ENCODE measurements at regions not wholly inside any gene's neighbourhood (a gene's known extent, or its start where the extent isn't known, plus 50 kb on each side); places are given as distances from the start of the nearest gene placed in this dataset.
"Not testable (repeated sequence)": the region's sequence is repeated elsewhere in the genome, so short reads cannot be mapped to it uniquely, and the experiment has no call there.

- DNase-seq: no peak
- TF ChIP-seq, protein P1, sequence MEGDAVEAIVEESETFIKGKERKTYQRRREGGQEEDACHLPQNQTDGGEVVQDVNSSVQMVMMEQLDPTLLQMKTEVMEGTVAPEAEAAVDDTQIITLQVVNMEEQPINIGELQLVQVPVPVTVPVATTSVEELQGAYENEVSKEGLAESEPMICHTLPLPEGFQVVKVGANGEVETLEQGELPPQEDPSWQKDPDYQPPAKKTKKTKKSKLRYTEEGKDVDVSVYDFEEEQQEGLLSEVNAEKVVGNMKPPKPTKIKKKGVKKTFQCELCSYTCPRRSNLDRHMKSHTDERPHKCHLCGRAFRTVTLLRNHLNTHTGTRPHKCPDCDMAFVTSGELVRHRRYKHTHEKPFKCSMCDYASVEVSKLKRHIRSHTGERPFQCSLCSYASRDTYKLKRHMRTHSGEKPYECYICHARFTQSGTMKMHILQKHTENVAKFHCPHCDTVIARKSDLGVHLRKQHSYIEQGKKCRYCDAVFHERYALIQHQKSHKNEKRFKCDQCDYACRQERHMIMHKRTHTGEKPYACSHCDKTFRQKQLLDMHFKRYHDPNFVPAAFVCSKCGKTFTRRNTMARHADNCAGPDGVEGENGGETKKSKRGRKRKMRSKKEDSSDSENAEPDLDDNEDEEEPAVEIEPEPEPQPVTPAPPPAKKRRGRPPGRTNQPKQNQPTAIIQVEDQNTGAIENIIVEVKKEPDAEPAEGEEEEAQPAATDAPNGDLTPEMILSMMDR (IDR thresholded peaks at IDR 0.05; ENCODE audit: control extremely low read depth, extremely low read depth): no peak
- H3K4me3 ChIP-seq: no peak overlapping the region
- no peak for ATAC-seq (ENCODE audit: insufficient read depth, low FRiP score)
- H3K9ac ChIP-seq (ENCODE audit: insufficient read depth in 1 of 2, low read length in 2 of 2): no peak overlapping the region
- H3K36me3 ChIP-seq (ENCODE audit: control insufficient read depth in 4 of 4, insufficient read depth in 4 of 4, low read length in 4 of 4): no peaks in the 10 kb centered on the region
- 52 to 63% methylated on average over 3 of the region's 3 CpGs for WGBS, 2 donors
- peaks cover 0 to 3% (median under 1%) of the 10 kb centered on the region in 4 donors for H3K9me3 ChIP-seq (ENCODE audit: control insufficient read depth in 4 of 4, insufficient read depth in 3 of 4, low read length in 3 of 4)
- no peaks in the 10 kb centered on the region for H3K27me3 ChIP-seq (ENCODE audit: control insufficient read depth in 3 of 3, insufficient read depth in 3 of 3, low read length in 2 of 3)
- no peak overlapping the region for H3K27ac ChIP-seq (ENCODE audit: low read depth in 1 of 2, low read length in 1 of 2)
- H3K4me1 ChIP-seq (ENCODE audit: control insufficient read depth in 5 of 5, insufficient read depth in 5 of 5, low read length in 5 of 5): no peaks in the 10 kb centered on the region
Measured at GRCh38 chr5:114727358-114727757, 365.5 kb downstream of the KCNN2 start.

DNA sequence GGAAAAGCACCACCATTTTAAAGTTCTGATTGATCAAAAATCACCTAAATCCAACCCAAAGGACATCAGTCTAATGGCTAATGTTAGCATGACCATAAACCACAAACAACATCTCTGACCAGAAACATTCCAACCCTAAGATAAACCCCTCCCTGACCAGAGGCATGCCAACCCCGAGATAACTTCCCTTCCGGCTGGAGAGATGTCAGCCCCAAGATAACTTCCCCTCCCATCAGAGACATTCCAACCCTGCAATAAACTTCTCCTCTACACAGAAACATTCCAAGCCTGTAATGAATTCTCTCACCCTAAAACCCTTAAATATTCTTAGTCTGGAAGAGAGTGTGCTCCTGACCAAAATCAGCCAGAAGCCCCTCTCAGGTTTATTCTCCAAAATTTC lies 364.3 kb downstream of the KCNN2 start:
- Histone ChIP-seq H3K27ac (ENCODE audit: low read depth in 1 of 2, low read length in 1 of 2) (no peak overlapping the region), H3K9ac (ENCODE audit: insufficient read depth in 1 of 2, low read length in 2 of 2) (no peak overlapping the region), H3K9me3 (ENCODE audit: control insufficient read depth in 4 of 4, insufficient read depth in 3 of 4, low read length in 3 of 4) (peaks cover 0 to 3% (median 0%) of the 10 kb centered on the region in 4 donors), H3K4me3 (no peak overlapping the region), H3K4me1 (ENCODE audit: control insufficient read depth in 5 of 5, insufficient read depth in 5 of 5, low read length in 5 of 5) (no peaks in the 10 kb centered on the region), H3K27me3 (ENCODE audit: control insufficient read depth in 3 of 3, insufficient read depth in 3 of 3, low read length in 2 of 3) (no peaks in the 10 kb centered on the region), H3K36me3 (ENCODE audit: control insufficient read depth in 4 of 4, insufficient read depth in 4 of 4, low read length in 4 of 4) (no peaks in the 10 kb centered on the region)
- DNase-seq (no peak), ATAC-seq (ENCODE audit: insufficient read depth, low FRiP score) (no peak)
- TF ChIP-seq, protein P1 (IDR thresholded peaks at IDR 0.05; ENCODE audit: control extremely low read depth, extremely low read depth): no peak
- 63 to 68% methylated on average over 2 of the region's 2 CpGs for WGBS, 2 donors

GRCh38 chr5:114719268-114719667 lies 357.4 kb downstream of the KCNN2 start:
- DNase-seq (no peak), ATAC-seq (ENCODE audit: insufficient read depth, low FRiP score) (no peak)
- Histone ChIP-seq H3K4me3 (no peak overlapping the region), H3K4me1 (ENCODE audit: control insufficient read depth in 5 of 5, insufficient read depth in 5 of 5, low read length in 5 of 5) (no peaks in the 10 kb centered on the region), H3K9me3 (ENCODE audit: control insufficient read depth in 4 of 4, insufficient read depth in 3 of 4, low read length in 3 of 4) (peaks cover 0 to 3% (median 2%) of the 10 kb centered on the region in 4 donors), H3K27me3 (ENCODE audit: control insufficient read depth in 3 of 3, insufficient read depth in 3 of 3, low read length in 2 of 3) (no peaks in the 10 kb centered on the region), H3K9ac (ENCODE audit: insufficient read depth in 1 of 2, low read length in 2 of 2) (no peak overlapping the region), H3K27ac (ENCODE audit: low read depth in 1 of 2, low read length in 1 of 2) (no peak overlapping the region), H3K36me3 (ENCODE audit: control insufficient read depth in 4 of 4, insufficient read depth in 4 of 4, low read length in 4 of 4) (no peaks in the 10 kb centered on the region)
- TF ChIP-seq, protein P1 (IDR thresholded peaks at IDR 0.05; ENCODE audit: control extremely low read depth, extremely low read depth): no peak

- H3K9me3 ChIP-seq (ENCODE audit: control insufficient read depth in 4 of 4, insufficient read depth in 3 of 4, low read length in 3 of 4): peaks cover 0 to 3% (median 0%) of the 10 kb centered on the region in 4 donors
- 86 to 92% methylated on average over 1 of the region's 1 CpG for WGBS, 2 donors
Measured at GRCh38 chr5:114716955-114717354, 355.1 kb downstream of the KCNN2 start.

DNA sequence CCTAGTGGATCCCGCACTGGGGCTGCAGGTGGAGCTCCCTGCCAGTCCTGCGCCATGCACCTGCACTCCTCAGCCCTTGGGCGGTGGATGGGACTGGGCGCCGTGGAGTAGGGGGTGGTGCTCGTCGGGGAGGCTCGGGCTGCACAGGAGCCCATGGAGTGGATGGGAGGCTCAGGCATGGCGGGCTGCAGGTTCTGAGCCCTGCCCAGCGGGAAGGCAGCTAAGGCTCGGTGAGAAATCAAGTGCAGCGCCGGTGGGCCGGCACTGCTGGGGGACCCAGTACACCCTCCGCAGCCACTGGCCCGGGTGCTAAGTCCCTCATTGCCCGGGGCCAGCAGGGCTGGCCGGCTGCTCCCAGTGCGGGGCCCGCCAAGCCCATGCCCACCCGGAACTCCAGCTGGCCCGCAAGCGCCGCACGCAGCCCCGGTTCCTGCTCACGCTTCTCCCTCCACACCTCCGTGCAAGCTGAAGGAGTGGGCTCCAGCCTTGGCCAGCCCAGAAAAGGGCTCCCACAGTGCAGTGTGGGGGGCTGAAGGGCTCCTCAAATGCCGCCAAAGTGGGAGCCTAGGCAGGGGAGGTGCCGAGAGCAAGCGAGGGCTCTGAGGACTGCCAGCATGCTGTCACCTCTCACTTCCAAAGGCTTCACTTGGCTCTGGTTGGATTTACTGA lies 342.5 kb downstream of the KCNN2 start:
- not testable (repeated sequence) for H3K27me3 ChIP-seq (ENCODE audit: control insufficient read depth in 3 of 3, insufficient read depth in 3 of 3, low read length in 2 of 3); ATAC-seq (ENCODE audit: insufficient read depth, low FRiP score); H3K4me1 ChIP-seq (ENCODE audit: control insufficient read depth in 5 of 5, insufficient read depth in 5 of 5, low read length in 5 of 5); H3K27ac ChIP-seq (ENCODE audit: low read depth in 1 of 2, low read length in 1 of 2); H3K9ac ChIP-seq (ENCODE audit: insufficient read depth in 1 of 2, low read length in 2 of 2); H3K36me3 ChIP-seq (ENCODE audit: control insufficient read depth in 4 of 4, insufficient read depth in 4 of 4, low read length in 4 of 4); H3K9me3 ChIP-seq (ENCODE audit: control insufficient read depth in 4 of 4, insufficient read depth in 3 of 4, low read length in 3 of 4); H3K4me3 ChIP-seq; DNase-seq
- WGBS, 2 donors: 96% methylated on average over 24 to 31 of the region's 31 CpGs

More at GRCh38 chr5:114716955-114717354, 355.1 kb downstream of the KCNN2 start:
- no peaks in the 10 kb centered on the region for H3K36me3 ChIP-seq (ENCODE audit: control insufficient read depth in 4 of 4, insufficient read depth in 4 of 4, low read length in 4 of 4)
- no peak overlapping the region for H3K27ac ChIP-seq (ENCODE audit: low read depth in 1 of 2, low read length in 1 of 2)
- H3K4me3 ChIP-seq: no peak overlapping the region
- H3K9ac ChIP-seq (ENCODE audit: insufficient read depth in 1 of 2, low read length in 2 of 2): no peak overlapping the region
- TF ChIP-seq, protein P1 (IDR thresholded peaks at IDR 0.05; ENCODE audit: control extremely low read depth, extremely low read depth): no peak
- H3K4me1 ChIP-seq (ENCODE audit: control insufficient read depth in 5 of 5, insufficient read depth in 5 of 5, low read length in 5 of 5): no peaks in the 10 kb centered on the region
- DNase-seq: no peak
- ATAC-seq (ENCODE audit: insufficient read depth, low FRiP score): no peak
- no peaks in the 10 kb centered on the region for H3K27me3 ChIP-seq (ENCODE audit: control insufficient read depth in 3 of 3, insufficient read depth in 3 of 3, low read length in 2 of 3)

Data from lung (tissue), 11 donors.